Middle frontal gyrus (tissue), 1 donor: ENCODE measurements at regions not wholly inside any gene's neighbourhood (a gene's known extent, or its start where the extent isn't known, plus 50 kb on each side); places are given as distances from the start of the nearest gene placed in this dataset.

ENCODE experiments used
- DNase-seq: peaks from one replicate; pipeline ENCODE4 v3.0.0-alpha.2; 2015; ENCODE audit warnings: low spot score; ENCODE audit errors: extremely low spot score

GRCh38 chr13:105089858-105090643 lies 1445.4 kb downstream of the EFNB2 start:
- no peak for DNase-seq

GRCh38 chr13:105087945-105088344 lies 1447.5 kb downstream of the EFNB2 start:
- no peak for DNase-seq

- no peak for DNase-seq
These were observed 1450.5 kb downstream of the EFNB2 start for GRCh38 chr13:105084931-105085330.

GRCh38 chr13:105083992-105084391 lies 1451.5 kb downstream of the EFNB2 start:
- no peak for DNase-seq

- no peak for DNase-seq
These were observed 1460.7 kb downstream of the EFNB2 start for GRCh38 chr13:105074755-105075154.

- no peak for DNase-seq
These were observed 1462.4 kb downstream of the EFNB2 start for GRCh38 chr13:105073041-105073440.

GRCh38 chr13:105070452-105070851 lies 1465.0 kb downstream of the EFNB2 start:
- DNase-seq: no peak

GRCh38 chr13:105069106-105069505 lies 1466.4 kb downstream of the EFNB2 start:
- no peak for DNase-seq

- DNase-seq: no peak
These were observed 1471.8 kb downstream of the EFNB2 start for GRCh38 chr13:105063676-105064075.

- no peak for DNase-seq
These were observed 1475.7 kb downstream of the EFNB2 start for GRCh38 chr13:105059786-105060185.

GRCh38 chr13:105058517-105058916 lies 1476.9 kb downstream of the EFNB2 start:
- DNase-seq: no peak

- no peak for DNase-seq
These were observed 1482.8 kb downstream of the EFNB2 start for GRCh38 chr13:105052711-105053110.

GRCh38 chr13:105050686-105051085 lies 1484.8 kb downstream of the EFNB2 start:
- no peak for DNase-seq

GRCh38 chr13:105048677-105049076 lies 1486.8 kb downstream of the EFNB2 start:
- DNase-seq: no peak

- DNase-seq: no peak
These were observed 1487.7 kb downstream of the EFNB2 start for GRCh38 chr13:105047676-105048295.

- no peak for DNase-seq
These were observed 1498.4 kb downstream of the EFNB2 start for GRCh38 chr13:105037110-105037509.

- DNase-seq: no peak
These were observed 1500.4 kb downstream of the EFNB2 start for GRCh38 chr13:105035092-105035491.

- DNase-seq: no peak
These were observed 1501.5 kb downstream of the EFNB2 start for GRCh38 chr13:105033999-105034398.

GRCh38 chr13:105031306-105031705 lies 1504.2 kb downstream of the EFNB2 start:
- no peak for DNase-seq

GRCh38 chr13:105030851-105031250 lies 1504.6 kb downstream of the EFNB2 start:
- no peak for DNase-seq

GRCh38 chr13:105019073-105019472 lies 1516.4 kb downstream of the EFNB2 start:
- no peak for DNase-seq

- no peak for DNase-seq
These were observed 1519.2 kb downstream of the EFNB2 start for GRCh38 chr13:105016266-105016665.

- DNase-seq: no peak
These were observed 1526.9 kb downstream of the EFNB2 start for GRCh38 chr13:105008604-105009003.
